ENCODE measurements at regions not wholly inside any gene's neighbourhood (a gene's known extent, or its start where the extent isn't known, plus 50 kb on each side); places are given as distances from the start of the nearest gene placed in this dataset.

GRCh38 chr15:72912121-72912520 is 128.6 kb upstream of the ADPGK start:
- no peaks in the 10 kb centered on the region for H3K4me1 Mint-ChIP-seq
- WGBS (ENCODE audit: insufficient coverage): 50% methylated on average over 2 of the region's 4 CpGs
- Histone ChIP-seq H3K36me3 (ENCODE audit: control insufficient read depth in 2 of 2, extremely low read depth in 1 of 2, insufficient read depth in 1 of 2, low read length in 1 of 2) (no peaks in the 10 kb centered on the region), H3K4me3 (ENCODE audit: control insufficient read depth in 1 of 2, extremely low read depth in 1 of 2, low read length in 1 of 2) (no peak overlapping the region), H3K9me3 (no peaks in the 10 kb centered on the region), H3K4me1 (ENCODE audit: control insufficient read depth in 1 of 2, extremely low read depth in 1 of 2, insufficient read depth in 2 of 2, low read length in 2 of 2) (no peaks in the 10 kb centered on the region), H3K27me3 (replicated peaks in 1 of 2; ENCODE audit: control insufficient read depth in 2 of 2, extremely low read depth in 1 of 2, insufficient read depth in 2 of 2, low read length in 1 of 2) (peaks cover 2 to 3% of the 10 kb centered on the region in 2 experiments), H3K27ac (ENCODE audit: low read length) (no peak overlapping the region)
- POLR2A ChIA-PET: no interaction called here
- H3K36me3 Mint-ChIP-seq: no peaks in the 10 kb centered on the region
- no peak for ATAC-seq (replicated peaks in 1 of 4)
- H3K4me3 Mint-ChIP-seq: no peak overlapping the region
- no peak for DNase-seq
- peaks cover 2 to 9% of the 10 kb centered on the region in 2 donors for H3K27me3 Mint-ChIP-seq
- H3K27ac Mint-ChIP-seq: no peak overlapping the region
- CTCF ChIA-PET: no interaction called here
- H3K9me3 Mint-ChIP-seq: no peaks in the 10 kb centered on the region

GRCh38 chr15:72911626-72912025 is 128.1 kb upstream of the ADPGK start:
- H3K36me3 Mint-ChIP-seq: no peaks in the 10 kb centered on the region
- ATAC-seq (replicated peaks in 1 of 4): no peak
- H3K27ac Mint-ChIP-seq: no peak overlapping the region
- no peak overlapping the region for H3K4me3 Mint-ChIP-seq
- no peaks in the 10 kb centered on the region for H3K9me3 ChIP-seq
- no peak overlapping the region for H3K4me3 ChIP-seq (ENCODE audit: control insufficient read depth in 1 of 2, extremely low read depth in 1 of 2, low read length in 1 of 2)
- H3K27ac ChIP-seq (ENCODE audit: low read length): no peak overlapping the region
- no peaks in the 10 kb centered on the region for H3K36me3 ChIP-seq (ENCODE audit: control insufficient read depth in 2 of 2, extremely low read depth in 1 of 2, insufficient read depth in 1 of 2, low read length in 1 of 2)
- WGBS (ENCODE audit: insufficient coverage): 100% methylated on average over 1 of the region's 1 CpG
- H3K9me3 Mint-ChIP-seq: no peaks in the 10 kb centered on the region
- H3K27me3 Mint-ChIP-seq: peaks cover 2 to 9% of the 10 kb centered on the region in 2 donors
- H3K4me1 ChIP-seq (ENCODE audit: control insufficient read depth in 1 of 2, extremely low read depth in 1 of 2, insufficient read depth in 2 of 2, low read length in 2 of 2): no peaks in the 10 kb centered on the region
- no peak for DNase-seq
- H3K4me1 Mint-ChIP-seq: no peaks in the 10 kb centered on the region
- H3K27me3 ChIP-seq (replicated peaks in 1 of 2; ENCODE audit: control insufficient read depth in 2 of 2, extremely low read depth in 1 of 2, insufficient read depth in 2 of 2, low read length in 1 of 2): peaks cover 2 to 3% of the 10 kb centered on the region in 2 experiments
- CTCF ChIA-PET: no interaction called here
- POLR2A ChIA-PET: no interaction called here

- no peak overlapping the region for H3K4me3 ChIP-seq (ENCODE audit: control insufficient read depth in 1 of 2, extremely low read depth in 1 of 2, low read length in 1 of 2)
- no peaks in the 10 kb centered on the region for H3K4me1 Mint-ChIP-seq
- no peaks in the 10 kb centered on the region for H3K9me3 Mint-ChIP-seq
- ChIA-PET CTCF (no interaction called here), POLR2A (no interaction called here)
- H3K36me3 ChIP-seq (ENCODE audit: control insufficient read depth in 2 of 2, extremely low read depth in 1 of 2, insufficient read depth in 1 of 2, low read length in 1 of 2): no peaks in the 10 kb centered on the region
- ATAC-seq (replicated peaks in 1 of 4) (no peak), DNase-seq (no peak)
- no peak overlapping the region for H3K4me3 Mint-ChIP-seq
- no peak overlapping the region for H3K27ac ChIP-seq (ENCODE audit: low read length)
- no peaks in the 10 kb centered on the region for H3K9me3 ChIP-seq
- H3K36me3 Mint-ChIP-seq: no peaks in the 10 kb centered on the region
- H3K4me1 ChIP-seq (ENCODE audit: control insufficient read depth in 1 of 2, extremely low read depth in 1 of 2, insufficient read depth in 2 of 2, low read length in 2 of 2): no peaks in the 10 kb centered on the region
- peaks cover 6 to 17% of the 10 kb centered on the region in 2 donors for H3K27me3 Mint-ChIP-seq
- 94% methylated on average over 2 of the region's 4 CpGs for WGBS (ENCODE audit: insufficient coverage)
- peaks cover 0 to 2% of the 10 kb centered on the region in 2 experiments for H3K27me3 ChIP-seq (replicated peaks in 1 of 2; ENCODE audit: control insufficient read depth in 2 of 2, extremely low read depth in 1 of 2, insufficient read depth in 2 of 2, low read length in 1 of 2)
- H3K27ac Mint-ChIP-seq: no peak overlapping the region
These were observed 125.2 kb upstream of the ADPGK start for GRCh38 chr15:72908713-72909112.

- no CpG with 5 or more reads among the region's 1 CpG for WGBS (ENCODE audit: insufficient coverage)
These were observed 124.2 kb upstream of the ADPGK start for GRCh38 chr15:72907733-72908132.

GRCh38 chr15:72902919-72903260 is 119.3 kb upstream of the ADPGK start:
- peaks cover 4 to 16% of the 10 kb centered on the region in 2 experiments for H3K27me3 ChIP-seq (replicated peaks in 1 of 2; ENCODE audit: control insufficient read depth in 2 of 2, extremely low read depth in 1 of 2, insufficient read depth in 2 of 2, low read length in 1 of 2)
- ATAC-seq (replicated peaks in 1 of 4) (no peak), DNase-seq (no peak)
- ChIA-PET CTCF (no interaction called here), POLR2A (no interaction called here)
- no peaks in the 10 kb centered on the region for H3K36me3 Mint-ChIP-seq
- H3K4me1 Mint-ChIP-seq: no peaks in the 10 kb centered on the region
- H3K36me3 ChIP-seq (ENCODE audit: control insufficient read depth in 2 of 2, extremely low read depth in 1 of 2, insufficient read depth in 1 of 2, low read length in 1 of 2): no peaks in the 10 kb centered on the region
- H3K27ac Mint-ChIP-seq: no peak overlapping the region
- H3K9me3 ChIP-seq: no peaks in the 10 kb centered on the region
- H3K27me3 Mint-ChIP-seq: peaks cover 42 to 50% of the 10 kb centered on the region in 2 donors
- H3K4me3 Mint-ChIP-seq: no peak overlapping the region
- H3K27ac ChIP-seq (ENCODE audit: low read length): no peak overlapping the region
- WGBS (ENCODE audit: insufficient coverage): 72% methylated on average over 4 of the region's 5 CpGs
- H3K4me1 ChIP-seq (ENCODE audit: control insufficient read depth in 1 of 2, extremely low read depth in 1 of 2, insufficient read depth in 2 of 2, low read length in 2 of 2): no peaks in the 10 kb centered on the region
- H3K4me3 ChIP-seq (ENCODE audit: control insufficient read depth in 1 of 2, extremely low read depth in 1 of 2, low read length in 1 of 2): no peak overlapping the region
- H3K9me3 Mint-ChIP-seq: no peaks in the 10 kb centered on the region

More at GRCh38 chr15:72907733-72908132, 124.2 kb upstream of the ADPGK start:
- peaks cover 2 to 4% of the 10 kb centered on the region in 2 experiments for H3K27me3 ChIP-seq (replicated peaks in 1 of 2; ENCODE audit: control insufficient read depth in 2 of 2, extremely low read depth in 1 of 2, insufficient read depth in 2 of 2, low read length in 1 of 2)
- no peak overlapping the region for H3K4me3 Mint-ChIP-seq
- POLR2A ChIA-PET: no interaction called here
- H3K4me1 Mint-ChIP-seq: no peaks in the 10 kb centered on the region
- H3K27me3 Mint-ChIP-seq: peaks cover 12 to 25% of the 10 kb centered on the region in 2 donors
- H3K9me3 ChIP-seq: no peaks in the 10 kb centered on the region
- CTCF ChIA-PET: no interaction called here
- H3K4me3 ChIP-seq (ENCODE audit: control insufficient read depth in 1 of 2, extremely low read depth in 1 of 2, low read length in 1 of 2): no peak overlapping the region
- no peaks in the 10 kb centered on the region for H3K36me3 ChIP-seq (ENCODE audit: control insufficient read depth in 2 of 2, extremely low read depth in 1 of 2, insufficient read depth in 1 of 2, low read length in 1 of 2)
- no peaks in the 10 kb centered on the region for H3K4me1 ChIP-seq (ENCODE audit: control insufficient read depth in 1 of 2, extremely low read depth in 1 of 2, insufficient read depth in 2 of 2, low read length in 2 of 2)
- no peak overlapping the region for H3K27ac Mint-ChIP-seq
- no peaks in the 10 kb centered on the region for H3K9me3 Mint-ChIP-seq
- no peaks in the 10 kb centered on the region for H3K36me3 Mint-ChIP-seq
- no peak for ATAC-seq (replicated peaks in 1 of 4)
- no peak overlapping the region for H3K27ac ChIP-seq (ENCODE audit: low read length)
- no peak for DNase-seq

GRCh38 chr15:72902245-72902918 is 118.8 kb upstream of the ADPGK start:
- DNase-seq (no peak), ATAC-seq (replicated peaks in 1 of 4) (no peak)
- Mint-ChIP-seq H3K27ac (no peak overlapping the region), H3K4me1 (no peaks in the 10 kb centered on the region), H3K36me3 (no peaks in the 10 kb centered on the region), H3K9me3 (no peaks in the 10 kb centered on the region), H3K27me3 (peaks cover 43 to 55% of the 10 kb centered on the region in 2 donors), H3K4me3 (no peak overlapping the region)
- Histone ChIP-seq H3K36me3 (ENCODE audit: control insufficient read depth in 2 of 2, extremely low read depth in 1 of 2, insufficient read depth in 1 of 2, low read length in 1 of 2) (no peaks in the 10 kb centered on the region), H3K27me3 (replicated peaks in 1 of 2; ENCODE audit: control insufficient read depth in 2 of 2, extremely low read depth in 1 of 2, insufficient read depth in 2 of 2, low read length in 1 of 2) (peaks cover 3 to 16% of the 10 kb centered on the region in 2 experiments), H3K4me3 (ENCODE audit: control insufficient read depth in 1 of 2, extremely low read depth in 1 of 2, low read length in 1 of 2) (no peak overlapping the region), H3K9me3 (no peaks in the 10 kb centered on the region), H3K4me1 (ENCODE audit: control insufficient read depth in 1 of 2, extremely low read depth in 1 of 2, insufficient read depth in 2 of 2, low read length in 2 of 2) (no peaks in the 10 kb centered on the region), H3K27ac (ENCODE audit: low read length) (no peak overlapping the region)
- 45% methylated on average over 14 of the region's 15 CpGs for WGBS (ENCODE audit: insufficient coverage)
- ChIA-PET POLR2A (no interaction called here), CTCF (no interaction called here)

GRCh38 chr15:72892986-72893385 is 109.4 kb upstream of the ADPGK start:
- Mint-ChIP-seq H3K27me3 (peaks cover 31 to 36% of the 10 kb centered on the region in 2 donors), H3K4me3 (no peak overlapping the region), H3K27ac (no peak overlapping the region), H3K4me1 (no peaks in the 10 kb centered on the region), H3K36me3 (no peaks in the 10 kb centered on the region), H3K9me3 (peaks cover 0 to 4% (median 0%) of the 10 kb centered on the region in 3 donors)
- Histone ChIP-seq H3K36me3 (ENCODE audit: control insufficient read depth in 2 of 2, extremely low read depth in 1 of 2, insufficient read depth in 1 of 2, low read length in 1 of 2) (no peaks in the 10 kb centered on the region), H3K27me3 (replicated peaks in 1 of 2; ENCODE audit: control insufficient read depth in 2 of 2, extremely low read depth in 1 of 2, insufficient read depth in 2 of 2, low read length in 1 of 2) (peaks cover 3 to 12% of the 10 kb centered on the region in 2 experiments), H3K4me1 (ENCODE audit: control insufficient read depth in 1 of 2, extremely low read depth in 1 of 2, insufficient read depth in 2 of 2, low read length in 2 of 2) (no peaks in the 10 kb centered on the region), H3K27ac (ENCODE audit: low read length) (no peak overlapping the region), H3K9me3 (no peaks in the 10 kb centered on the region), H3K4me3 (ENCODE audit: control insufficient read depth in 1 of 2, extremely low read depth in 1 of 2, low read length in 1 of 2) (no peak overlapping the region)
- ChIA-PET POLR2A (no interaction called here), CTCF (no interaction called here)
- ATAC-seq (replicated peaks in 1 of 4): no peak
- DNase-seq: no peak
- WGBS (ENCODE audit: insufficient coverage): 82% methylated on average over 1 of the region's 2 CpGs
